ENCODE measurements at regions not wholly inside any gene's neighbourhood (a gene's known extent, or its start where the extent isn't known, plus 50 kb on each side); places are given as distances from the start of the nearest gene placed in this dataset.

DNA sequence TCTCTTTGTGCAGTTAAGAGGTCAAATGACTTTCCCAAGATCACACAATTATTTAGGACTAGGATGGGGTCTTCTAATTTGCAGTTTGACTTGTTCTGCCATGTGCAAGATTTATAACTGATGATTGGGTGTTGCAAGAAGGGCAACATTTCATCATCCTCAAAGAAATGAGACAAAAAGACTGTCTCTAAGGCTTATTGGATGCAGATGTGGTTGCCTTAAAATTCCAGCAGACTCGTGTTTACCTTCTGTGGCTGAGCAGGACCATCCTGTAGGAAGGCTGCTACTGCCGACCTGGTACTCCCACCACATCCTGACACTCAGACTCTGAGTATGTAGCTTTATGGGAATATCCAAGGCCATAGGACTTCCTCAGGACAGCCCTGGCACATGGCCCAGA lies 99.9 kb upstream of the SGIP1 start:
- Histone ChIP-seq H3K4me3 (no peak overlapping the region), H3K27me3 (no peaks in the 10 kb centered on the region), H3K36me3 (no peaks in the 10 kb centered on the region), H3K9me3 (peaks cover 0 to 33% (median 24%) of the 10 kb centered on the region in 4 donors), H3K4me1 (peaks cover 0 to 7% (median 0%) of the 10 kb centered on the region in 4 donors), H3K27ac (no peak overlapping the region)
- no peak for DNase-seq
- intact Hi-C loops (cut with DNase I; ENCODE audit: low total_unique reads) = no loop called here
- TF ChIP-seq, protein P1, sequence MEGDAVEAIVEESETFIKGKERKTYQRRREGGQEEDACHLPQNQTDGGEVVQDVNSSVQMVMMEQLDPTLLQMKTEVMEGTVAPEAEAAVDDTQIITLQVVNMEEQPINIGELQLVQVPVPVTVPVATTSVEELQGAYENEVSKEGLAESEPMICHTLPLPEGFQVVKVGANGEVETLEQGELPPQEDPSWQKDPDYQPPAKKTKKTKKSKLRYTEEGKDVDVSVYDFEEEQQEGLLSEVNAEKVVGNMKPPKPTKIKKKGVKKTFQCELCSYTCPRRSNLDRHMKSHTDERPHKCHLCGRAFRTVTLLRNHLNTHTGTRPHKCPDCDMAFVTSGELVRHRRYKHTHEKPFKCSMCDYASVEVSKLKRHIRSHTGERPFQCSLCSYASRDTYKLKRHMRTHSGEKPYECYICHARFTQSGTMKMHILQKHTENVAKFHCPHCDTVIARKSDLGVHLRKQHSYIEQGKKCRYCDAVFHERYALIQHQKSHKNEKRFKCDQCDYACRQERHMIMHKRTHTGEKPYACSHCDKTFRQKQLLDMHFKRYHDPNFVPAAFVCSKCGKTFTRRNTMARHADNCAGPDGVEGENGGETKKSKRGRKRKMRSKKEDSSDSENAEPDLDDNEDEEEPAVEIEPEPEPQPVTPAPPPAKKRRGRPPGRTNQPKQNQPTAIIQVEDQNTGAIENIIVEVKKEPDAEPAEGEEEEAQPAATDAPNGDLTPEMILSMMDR (IDR thresholded peaks at IDR 0.05) = no peak
- TF ChIP-seq EP300 (IDR thresholded peaks at IDR 0.05) (no peak), POLR2A (IDR thresholded peaks at IDR 0.05) (no peak), POLR2AphosphoS5 (IDR thresholded peaks at IDR 0.05) (no peak)
- whole genome bisulfite sequencing, 5 donors = 79 to 84% (median 81%) methylated on average over 2 of the region's 2 CpGs

- Histone ChIP-seq H3K27me3 (no peaks in the 10 kb centered on the region), H3K27ac (no peak overlapping the region), H3K36me3 (no peaks in the 10 kb centered on the region), H3K4me1 (peaks cover 0 to 18% (median 0%) of the 10 kb centered on the region in 4 donors), H3K4me3 (no peak overlapping the region), H3K9me3 (peaks cover 0 to 18% (median 13%) of the 10 kb centered on the region in 4 donors)
- intact Hi-C loops (cut with DNase I; ENCODE audit: low total_unique reads) = no loop called here
- no peak for DNase-seq
- 67 to 84% (median 76%) methylated on average over 1 of the region's 1 CpG for whole genome bisulfite sequencing, 5 donors
- TF ChIP-seq, protein P1 (IDR thresholded peaks at IDR 0.05) = no peak
- TF ChIP-seq POLR2AphosphoS5 (IDR thresholded peaks at IDR 0.05) = no peak
- no peak for TF ChIP-seq POLR2A (IDR thresholded peaks at IDR 0.05)
- TF ChIP-seq EP300 (IDR thresholded peaks at IDR 0.05) = no peak
These were observed 98.4 kb upstream of the SGIP1 start for GRCh38 chr1:66435541-66435940.

DNA sequence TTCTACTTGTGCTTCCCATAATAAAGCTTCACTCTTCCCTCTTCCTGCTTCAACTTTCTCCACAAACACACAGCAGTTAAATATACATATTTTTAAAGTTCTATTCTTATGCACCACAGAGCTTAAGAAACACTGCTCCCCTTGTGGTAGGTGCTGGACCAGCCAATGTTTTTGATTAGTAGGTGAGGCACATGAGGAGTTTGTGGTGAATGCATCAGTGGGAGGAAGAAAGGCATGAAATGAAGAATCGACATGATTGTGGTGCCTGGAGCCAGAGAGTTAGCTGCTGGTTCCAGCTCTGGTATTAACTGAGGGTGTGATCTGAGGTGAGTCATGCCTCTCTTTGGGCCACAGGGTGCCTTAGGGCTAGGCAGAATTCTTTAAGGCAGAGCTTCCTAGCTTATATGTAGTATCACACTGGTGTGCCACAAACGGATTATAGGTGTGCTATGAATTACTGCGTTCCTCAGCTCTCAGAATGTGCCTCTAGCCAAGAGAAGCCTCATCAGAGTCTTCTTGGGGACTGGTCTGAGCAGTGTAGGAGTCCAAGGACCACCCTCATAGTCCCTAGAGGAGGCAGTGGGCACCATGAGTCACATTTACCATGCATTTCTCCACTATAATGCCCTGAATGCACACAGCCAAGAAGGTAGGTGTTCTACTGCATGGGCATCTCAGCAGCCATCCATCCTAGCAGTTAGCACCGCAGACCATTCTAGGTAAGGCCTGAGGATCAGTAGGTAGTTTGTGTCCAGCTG lies 97.4 kb upstream of the SGIP1 start:
- TF ChIP-seq POLR2A (IDR thresholded peaks at IDR 0.05) (no peak), POLR2AphosphoS5 (IDR thresholded peaks at IDR 0.05) (no peak)
- TF ChIP-seq, protein P1 (IDR thresholded peaks at IDR 0.05) = no peak
- no peak for DNase-seq
- no peak overlapping the region for H3K4me3 ChIP-seq
- no peak overlapping the region for H3K27ac ChIP-seq
- H3K4me1 ChIP-seq = peaks cover 0 to 18% (median 0%) of the 10 kb centered on the region in 4 donors
- peaks cover 0 to 8% (median 5%) of the 10 kb centered on the region in 4 donors for H3K9me3 ChIP-seq
- no peaks in the 10 kb centered on the region for H3K27me3 ChIP-seq
- intact Hi-C loops (cut with DNase I; ENCODE audit: low total_unique reads) = no loop called here
- H3K36me3 ChIP-seq = no peaks in the 10 kb centered on the region
- 63 to 80% (median 74%) methylated on average over 3 to 4 of the region's 4 CpGs for WGBS, 5 donors

DNA sequence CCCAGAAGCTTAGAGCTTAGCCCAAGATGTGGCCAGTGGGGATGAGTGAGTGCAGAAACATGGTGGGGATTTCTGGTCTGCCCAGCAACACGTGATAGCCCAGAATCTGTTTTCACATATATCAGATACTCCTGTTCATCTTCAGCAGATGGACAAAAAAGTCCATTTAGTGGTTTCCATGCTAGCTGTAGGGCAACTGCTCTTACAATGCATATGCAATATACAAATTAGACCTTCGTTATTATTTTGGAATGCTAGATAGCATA lies 96.9 kb upstream of the SGIP1 start:
- Histone ChIP-seq H3K9me3 (peaks cover 0 to 3% (median under 1%) of the 10 kb centered on the region in 4 donors), H3K4me3 (no peak overlapping the region), H3K27ac (no peak overlapping the region), H3K27me3 (no peaks in the 10 kb centered on the region), H3K36me3 (no peaks in the 10 kb centered on the region), H3K4me1 (peaks cover 0 to 18% (median 0%) of the 10 kb centered on the region in 4 donors)
- intact Hi-C loops (cut with DNase I; ENCODE audit: low total_unique reads) = no loop called here
- 74 to 88% (median 75%) methylated on average over 2 of the region's 2 CpGs for WGBS, 5 donors
- TF ChIP-seq POLR2A (IDR thresholded peaks at IDR 0.05) = no peak
- TF ChIP-seq EP300 (IDR thresholded peaks at IDR 0.05) = no peak
- TF ChIP-seq, protein P1 (IDR thresholded peaks at IDR 0.05) = no peak
- DNase-seq = no peak
